ENCODE measurements at regions not wholly inside any gene's neighbourhood (a gene's known extent, or its start where the extent isn't known, plus 50 kb on each side); places are given as distances from the start of the nearest gene placed in this dataset.
"Not testable (repeated sequence)": the region's sequence is repeated elsewhere in the genome, so short reads cannot be mapped to it uniquely, and the experiment has no call there.

DNA sequence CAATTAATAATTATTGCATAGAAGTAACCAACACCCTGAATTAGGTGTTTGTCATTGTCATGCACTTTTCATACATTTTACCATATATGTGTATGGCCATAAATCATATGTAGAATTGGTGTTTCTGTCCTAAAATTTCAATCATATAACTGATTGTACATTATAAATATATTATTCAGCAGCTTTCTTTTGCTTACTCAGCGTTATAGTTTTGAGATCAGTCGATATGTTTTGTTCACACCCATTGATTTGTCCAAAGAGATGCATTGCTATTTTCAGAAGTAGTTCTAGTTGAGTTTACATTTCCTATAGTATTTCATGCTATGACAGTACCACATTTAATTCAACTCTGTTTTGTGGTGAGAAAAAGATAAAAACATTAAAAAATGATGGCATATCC is 50.5 kb upstream of the PARP4 start:
- no peak for DNase-seq

DNA sequence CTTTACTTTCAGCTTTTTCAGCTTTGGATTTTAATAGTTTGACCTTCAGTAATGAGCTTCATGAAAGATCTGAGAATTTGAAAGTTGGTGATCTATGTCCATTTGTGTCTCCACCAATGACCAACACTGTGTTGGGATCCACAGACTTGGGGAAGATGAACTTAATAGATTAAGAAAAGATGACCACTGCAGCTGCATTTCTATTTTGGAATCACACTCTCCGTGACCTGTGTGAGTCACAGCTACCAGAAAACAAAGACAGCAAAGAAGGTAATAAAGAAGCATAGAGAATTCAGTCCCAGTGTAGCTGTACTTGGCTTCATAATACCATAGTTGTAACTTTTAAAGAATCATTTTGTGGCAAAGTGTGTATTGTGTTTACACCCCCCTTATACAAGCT is 51.4 kb upstream of the PARP4 start:
- not testable (repeated sequence) for DNase-seq

DNA sequence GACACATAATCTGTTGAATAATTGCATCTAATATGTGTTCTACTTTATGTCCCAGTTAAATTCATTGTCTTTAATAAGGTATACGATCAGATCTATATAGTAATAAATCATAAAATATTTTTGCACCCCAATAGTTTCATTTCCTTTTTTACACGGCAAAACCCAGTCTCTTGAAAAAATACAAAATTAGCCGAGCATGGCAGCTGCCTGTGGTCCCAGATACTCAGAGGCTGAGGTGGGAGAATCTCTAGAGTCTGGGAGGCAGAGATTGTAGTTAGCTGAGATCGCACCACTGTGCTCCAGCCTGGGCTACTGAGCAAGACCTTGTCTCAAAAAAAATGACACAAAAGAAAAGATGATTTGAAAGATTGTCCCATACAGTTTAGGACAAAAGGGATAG is 52.3 kb upstream of the PARP4 start:
- DNase-seq: no peak

DNA sequence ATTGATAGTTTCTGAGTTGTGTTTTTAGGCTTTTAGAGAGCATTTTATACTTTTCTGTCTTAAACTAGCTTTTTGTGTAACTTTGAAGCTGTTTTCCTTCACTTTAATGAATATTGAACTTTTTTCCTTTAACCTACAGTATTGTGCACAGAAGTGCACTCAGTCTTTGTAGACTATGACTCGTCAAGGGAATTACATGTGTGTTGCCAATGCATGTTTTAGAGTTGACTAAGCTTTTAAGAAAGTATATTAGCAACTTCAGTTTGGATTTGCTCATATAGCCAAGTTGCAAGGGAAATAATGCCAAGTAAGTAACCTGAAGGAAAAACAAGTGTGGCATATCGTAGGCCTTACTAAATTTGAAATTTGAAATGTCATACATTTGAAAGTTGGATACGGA is 55.0 kb upstream of the PARP4 start:
- DNase-seq: not testable (repeated sequence)

DNA sequence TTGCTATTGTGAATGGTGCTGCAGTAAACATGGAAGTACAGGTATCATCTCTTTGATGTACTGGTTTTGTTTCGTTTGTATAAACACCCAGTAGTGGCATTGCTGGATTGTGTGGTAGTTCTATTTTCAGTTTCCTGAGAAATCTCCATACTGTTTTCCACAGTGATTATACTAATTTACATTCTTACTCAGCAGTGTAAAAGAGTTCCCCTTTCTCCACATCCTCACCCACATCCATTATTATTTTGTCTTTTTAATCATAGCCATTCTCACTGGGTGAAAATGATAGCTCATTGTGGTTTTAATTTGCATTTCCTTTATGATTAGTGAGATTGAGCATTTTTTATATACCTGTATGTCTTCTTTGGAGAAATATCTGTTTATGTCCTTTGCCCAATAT is 62.3 kb upstream of the PARP4 start:
- DNase-seq: no peak

DNA sequence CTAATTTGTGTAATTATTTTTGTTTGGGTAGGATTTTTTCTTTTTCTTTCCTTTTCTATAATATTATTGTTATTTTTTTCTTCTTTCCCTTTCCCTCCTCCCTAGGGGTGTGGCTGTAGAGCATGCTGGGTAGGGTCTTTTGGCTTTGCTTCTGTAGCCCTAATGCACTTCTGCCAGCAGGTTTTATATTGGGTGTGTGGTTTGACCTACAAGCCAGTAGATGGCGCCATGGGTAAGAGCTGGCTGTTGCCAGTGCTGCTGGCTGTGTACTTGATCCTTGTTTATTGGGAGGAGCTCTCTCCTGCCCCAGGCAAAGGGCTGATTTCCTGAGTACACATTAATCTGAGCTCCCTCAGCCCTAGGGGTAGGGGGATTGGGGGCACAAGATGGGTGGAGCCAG is 67.7 kb upstream of the PARP4 start:
- not testable (repeated sequence) for DNase-seq

DNA sequence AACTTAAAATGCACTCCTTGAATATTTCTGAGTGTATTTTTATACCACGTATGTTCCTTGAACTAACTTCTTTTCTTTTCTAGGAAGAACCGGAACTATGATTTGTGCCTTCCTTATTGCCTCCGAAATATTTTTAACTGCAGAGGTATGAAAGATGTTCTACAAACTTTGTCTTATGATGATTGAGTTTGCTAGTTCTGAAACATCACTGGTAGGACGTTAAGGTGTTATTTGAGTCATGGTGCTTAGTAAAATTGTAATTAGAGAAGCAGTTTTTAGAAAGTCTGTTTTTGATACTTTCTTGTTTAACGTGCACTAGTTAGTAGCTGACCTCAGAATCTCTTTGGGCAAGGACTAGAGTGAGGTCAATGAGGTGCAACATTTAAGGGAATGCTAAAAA is 69.0 kb upstream of the PARP4 start:
- DNase-seq: not testable (repeated sequence)

DNA sequence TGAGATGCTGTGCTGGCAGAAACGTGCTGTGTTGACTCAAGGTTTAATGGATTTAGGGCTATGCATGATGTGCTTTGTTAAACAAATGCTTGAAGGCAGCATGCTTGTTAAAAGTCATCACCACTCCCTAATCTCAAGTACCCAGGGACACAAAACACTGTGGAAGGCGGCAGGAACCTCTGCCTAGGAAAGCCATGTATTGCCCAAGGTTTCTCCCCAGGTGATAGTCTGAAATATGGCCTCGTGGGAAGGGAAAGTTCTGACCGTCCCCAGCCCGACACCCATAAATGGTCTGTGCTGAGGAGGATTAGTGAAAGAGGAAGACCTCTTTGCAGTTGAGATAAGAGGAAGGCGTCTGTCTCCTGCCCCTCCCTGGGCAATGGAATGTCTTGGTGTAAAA is 79.1 kb upstream of the PARP4 start:
- not testable (repeated sequence) for DNase-seq

DNA sequence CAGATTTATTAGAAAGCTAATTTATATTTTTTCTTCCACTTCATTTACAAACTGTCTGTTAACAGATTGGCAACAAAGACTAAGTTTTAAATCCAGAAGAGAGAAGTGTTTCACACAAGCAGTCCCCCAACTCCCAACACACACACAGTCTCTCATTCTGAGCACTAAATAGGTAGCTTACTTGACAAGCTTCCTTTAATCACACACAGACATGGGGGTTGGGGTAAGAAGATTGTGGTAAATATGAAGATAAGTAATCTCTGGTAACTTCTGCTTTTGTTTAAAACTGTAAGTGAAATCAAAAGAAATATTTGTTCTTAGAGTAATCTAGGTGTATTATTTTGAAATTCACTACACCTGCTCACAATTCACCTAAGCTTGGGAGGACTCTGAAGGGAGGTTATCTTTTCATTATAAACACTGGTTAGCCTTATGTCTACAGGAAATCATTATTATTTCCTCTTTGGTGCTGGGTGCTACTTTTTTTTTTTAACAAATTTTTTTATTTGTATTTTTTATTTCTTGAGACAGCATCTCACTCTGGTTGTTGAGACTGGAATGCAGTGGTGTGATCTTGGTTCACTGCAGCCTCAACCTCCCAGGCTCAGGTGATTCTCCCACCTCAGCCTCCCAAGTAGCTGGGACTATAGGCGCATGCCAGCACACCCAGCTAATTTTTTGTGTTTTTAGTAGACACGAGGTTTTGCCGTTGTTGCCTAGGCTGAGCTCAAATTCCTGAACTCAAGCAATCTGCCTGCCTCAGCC is 82.1 kb upstream of the ATP12A start:
- DNase-seq: not testable (repeated sequence)

DNA sequence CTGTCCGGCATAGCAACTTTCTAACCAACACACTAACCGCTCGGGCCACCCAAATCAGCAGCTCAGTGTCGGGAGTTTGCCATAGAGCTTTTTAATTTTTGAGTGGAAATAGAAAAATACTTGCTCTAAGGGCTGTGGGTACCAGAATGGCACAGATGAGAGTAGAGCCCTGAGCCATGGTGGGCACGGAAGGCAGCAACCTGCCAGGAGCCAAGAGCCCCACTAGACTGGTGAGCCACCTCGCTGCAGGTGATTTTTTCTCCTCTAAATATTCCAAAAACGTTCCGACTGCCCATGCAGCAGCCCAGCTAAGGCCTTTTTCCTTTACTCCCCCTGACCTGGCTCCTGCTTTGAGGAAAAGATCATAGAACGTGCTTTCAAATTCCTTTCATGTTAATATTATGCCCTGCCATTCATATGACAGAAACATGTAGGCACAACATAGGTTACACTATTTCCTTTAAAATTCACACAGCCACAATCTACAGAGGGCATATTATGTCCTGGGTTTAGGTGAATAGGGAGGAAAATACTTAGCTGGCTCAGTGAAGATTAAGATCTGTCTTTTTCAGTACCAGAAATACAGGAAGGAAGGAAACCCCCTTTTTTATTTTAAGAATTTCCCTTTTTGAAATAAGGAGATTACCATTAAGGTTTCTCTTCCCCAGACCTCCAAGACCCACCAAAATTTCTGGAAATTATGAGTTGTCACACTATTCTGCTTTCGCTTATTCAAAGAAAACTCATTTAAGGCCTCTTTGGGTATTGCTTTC is 81.0 kb upstream of the ATP12A start:
- not testable (repeated sequence) for DNase-seq

DNA sequence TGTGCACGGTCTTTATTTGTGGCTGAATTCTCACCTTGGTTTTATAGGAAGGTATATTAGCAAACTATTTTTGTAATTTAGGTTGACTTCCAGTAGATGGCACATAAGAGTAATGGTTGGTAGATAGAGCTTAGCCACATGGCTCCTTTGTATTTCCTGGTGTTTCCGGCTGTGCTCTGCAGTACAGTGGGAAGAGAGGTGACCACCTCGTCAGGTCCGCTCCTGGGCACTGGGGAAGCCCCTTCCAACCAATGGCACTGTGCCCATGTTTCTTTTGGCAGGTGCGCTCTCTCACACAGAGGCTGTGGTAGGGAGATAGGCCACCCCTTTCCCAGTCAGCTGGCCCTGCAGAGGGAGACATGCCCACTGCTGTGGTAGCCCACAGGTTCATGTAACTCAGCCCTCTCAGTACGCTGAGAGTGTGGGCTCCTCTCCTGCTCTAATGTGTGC is 74.3 kb upstream of the ATP12A start:
- no peak for DNase-seq

DNA sequence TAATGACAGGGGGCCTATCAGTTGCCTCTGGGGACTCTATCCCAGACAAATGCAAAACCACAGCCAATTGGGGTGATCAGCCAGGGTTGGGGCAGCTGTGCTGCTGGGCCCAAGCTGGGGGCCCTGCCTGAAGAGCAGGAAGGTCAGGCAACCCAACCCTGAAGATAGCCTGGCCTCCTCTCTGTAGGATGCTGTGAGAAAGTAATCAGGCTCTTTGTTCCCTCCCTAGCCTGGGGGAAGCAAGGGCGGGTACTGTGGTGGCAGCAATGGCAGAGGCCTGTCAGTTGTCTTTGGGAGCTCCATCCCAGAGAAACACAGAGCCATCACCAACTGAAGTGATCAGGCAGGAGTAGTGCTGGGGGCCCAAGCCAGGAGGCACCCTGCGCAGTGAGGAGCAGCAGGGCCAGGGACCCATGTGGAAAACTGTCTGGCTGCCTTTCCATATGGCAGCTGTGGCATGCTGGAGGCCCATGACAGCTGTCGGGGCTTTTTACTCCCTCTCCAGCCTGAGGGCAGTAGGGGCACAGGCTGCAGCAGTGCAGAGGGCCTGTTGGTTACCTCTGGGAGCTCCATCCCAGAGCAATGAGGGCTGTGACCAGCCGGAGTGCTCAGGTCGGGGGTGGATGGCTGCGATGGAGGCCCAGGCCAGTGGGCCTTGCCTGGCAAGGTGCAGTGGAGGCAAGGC is 73.6 kb upstream of the ATP12A start:
- no peak for DNase-seq

DNA sequence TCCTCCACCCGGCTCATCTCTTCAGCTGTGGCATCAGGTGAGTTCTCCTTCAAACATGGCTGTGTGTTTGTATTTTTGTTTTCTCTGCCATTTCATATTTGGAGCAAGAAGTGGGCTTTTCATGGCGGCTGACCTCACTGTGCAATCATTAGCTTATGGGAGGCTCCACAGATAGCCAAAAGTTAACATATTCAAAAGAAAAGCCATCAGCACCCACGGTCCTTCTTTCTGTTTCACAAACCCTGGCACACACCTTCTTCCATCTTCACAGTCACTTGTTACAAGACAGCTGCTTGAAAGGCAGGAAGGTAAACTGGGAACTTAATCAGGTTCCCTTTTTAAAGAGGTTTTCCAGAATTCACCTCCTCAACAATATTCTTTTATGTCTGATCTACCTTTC is 69.3 kb upstream of the ATP12A start:
- DNase-seq: no peak

DNA sequence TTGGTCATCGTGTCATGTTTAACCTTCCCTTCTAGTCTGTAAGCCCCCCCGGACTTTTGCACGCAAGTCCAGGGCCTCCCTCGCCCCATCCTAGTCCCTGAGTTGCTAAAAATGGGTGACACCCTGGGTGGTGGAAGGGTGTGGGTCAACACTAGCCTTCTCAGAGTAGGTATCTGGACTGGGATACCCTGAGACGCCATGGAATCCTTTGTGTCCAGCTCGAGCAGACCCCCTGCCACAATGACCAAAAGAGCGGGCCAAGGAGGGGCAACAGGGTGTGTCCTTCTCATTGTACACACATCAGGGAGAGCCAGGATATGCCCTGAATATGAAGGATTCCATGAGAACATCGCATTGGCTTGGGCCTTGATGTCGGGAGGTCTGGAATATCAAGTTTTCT is 67.5 kb upstream of the ATP12A start:
- DNase-seq: no peak

DNA sequence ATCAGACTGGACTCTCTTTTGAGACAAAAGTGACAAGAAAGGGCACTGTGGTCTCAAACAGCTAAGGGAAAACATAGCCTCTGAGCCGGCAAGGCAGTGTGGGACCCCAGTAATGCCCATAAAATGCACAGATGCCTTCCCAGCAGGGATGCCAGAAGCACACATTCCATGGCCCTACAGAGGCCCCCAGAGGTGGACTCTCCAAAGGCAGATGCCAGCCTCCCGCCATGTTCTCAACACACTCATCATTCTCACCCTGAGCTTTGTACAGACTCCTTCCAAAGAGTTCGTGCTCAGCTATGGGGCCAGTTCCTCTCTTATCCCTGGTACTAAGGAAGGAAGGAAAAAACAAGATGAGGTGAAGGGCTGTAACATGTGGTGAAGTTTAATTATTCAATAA is 67.1 kb upstream of the ATP12A start:
- no peak for DNase-seq

DNA sequence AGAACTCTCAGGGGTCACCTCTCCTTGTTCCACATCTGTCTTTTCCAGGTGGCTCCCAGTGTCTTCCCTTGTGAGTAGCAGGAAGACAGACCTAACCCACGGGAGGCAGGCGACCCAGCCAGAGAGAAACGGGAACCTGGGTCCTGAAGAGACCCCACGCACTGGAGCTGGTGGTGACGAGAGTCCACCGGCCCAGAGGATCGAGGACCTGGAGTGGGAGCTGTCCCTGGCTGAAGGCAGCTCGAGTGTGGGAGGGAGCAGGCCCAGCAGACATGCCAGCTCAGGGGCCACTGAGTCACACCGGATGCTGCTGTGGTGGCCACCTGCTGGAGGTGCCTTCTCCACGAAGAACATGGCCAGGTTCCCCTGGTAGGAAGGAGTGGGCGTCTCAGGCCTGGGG is 66.5 kb upstream of the ATP12A start:
- DNase-seq: no peak

DNA sequence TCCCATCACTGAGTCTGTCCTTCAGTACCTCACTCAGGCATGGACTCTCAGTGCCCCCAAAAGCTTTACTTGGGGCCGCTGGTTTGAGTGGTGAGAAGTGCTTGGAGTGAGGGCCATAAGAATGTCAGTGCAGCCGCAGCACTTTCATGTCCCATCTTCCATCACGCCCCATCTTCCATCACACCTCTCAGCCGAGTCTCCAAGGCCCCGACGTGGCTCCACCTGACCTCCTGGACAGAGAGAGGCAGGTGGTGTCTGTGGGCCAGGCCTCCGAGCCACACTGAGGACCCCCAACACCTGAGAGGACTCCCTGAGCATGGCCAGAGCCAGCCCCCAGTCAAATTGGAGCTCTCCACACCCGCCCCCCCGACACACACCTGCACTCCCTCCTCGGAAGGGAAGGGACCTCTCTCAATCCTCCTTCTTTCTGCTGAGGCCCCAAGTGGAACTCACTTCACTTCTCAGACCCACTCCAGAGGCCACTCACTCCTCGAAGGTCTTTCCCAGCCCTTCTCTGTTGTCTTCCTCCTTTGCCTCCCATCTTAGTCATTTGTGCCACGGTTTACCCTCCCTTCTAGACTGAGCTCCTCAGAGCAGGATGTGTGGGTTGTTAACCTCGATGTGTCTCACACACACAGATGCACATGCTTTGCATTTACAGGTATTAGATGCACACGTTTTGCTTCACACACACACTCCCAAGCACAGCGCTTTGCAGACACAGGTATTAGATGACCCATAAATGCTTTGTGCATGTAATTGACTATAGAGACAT is 65.7 kb upstream of the ATP12A start:
- no peak for DNase-seq

DNA sequence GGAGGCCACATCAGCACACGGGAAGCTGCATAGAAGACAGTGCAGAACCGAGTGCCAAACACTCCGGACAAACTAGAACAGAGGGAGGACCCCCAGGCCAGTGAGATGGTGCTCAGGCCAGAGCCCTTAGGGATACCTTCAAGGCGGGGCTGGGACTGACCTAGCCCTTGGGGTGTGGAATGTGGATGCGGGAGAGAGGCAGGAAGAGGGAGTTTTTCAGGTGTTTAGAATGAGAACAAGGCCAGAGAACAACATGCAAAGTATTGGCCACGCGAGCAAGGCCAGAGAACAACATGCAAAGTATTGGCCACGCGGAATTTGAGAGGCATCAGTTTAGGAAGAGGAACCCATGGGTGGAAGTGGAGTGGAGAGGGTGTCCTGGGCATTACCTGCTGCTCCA is 65.1 kb upstream of the ATP12A start:
- DNase-seq: no peak

DNA sequence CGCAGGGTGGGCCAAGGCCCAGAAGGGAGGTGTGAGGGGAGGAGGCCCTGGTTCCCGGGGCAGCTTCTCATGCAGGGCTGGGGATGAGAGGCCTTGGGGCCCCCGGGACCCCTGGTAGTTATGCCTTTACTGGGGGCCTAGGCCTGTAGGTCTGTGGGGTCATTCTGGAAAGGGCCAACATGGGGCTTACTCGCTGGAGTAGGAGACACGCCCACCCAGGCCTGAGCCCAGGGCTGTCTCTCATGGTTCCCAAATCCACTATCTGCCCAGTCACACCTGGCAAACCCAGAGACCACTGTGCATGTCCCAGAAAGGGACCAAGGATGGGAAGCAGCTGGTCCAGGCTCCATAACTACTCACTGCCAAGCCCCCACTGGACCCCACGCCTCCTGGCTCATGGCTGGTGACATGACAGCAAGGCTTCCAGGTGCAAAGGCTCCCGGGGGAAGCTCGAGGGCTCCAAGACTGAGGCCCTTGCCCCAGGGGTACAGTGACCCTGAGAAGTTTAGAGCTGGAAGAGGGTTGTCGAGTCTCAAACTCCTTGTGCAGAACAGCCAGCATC is 64.2 kb upstream of the ATP12A start:
- no peak for DNase-seq

DNA sequence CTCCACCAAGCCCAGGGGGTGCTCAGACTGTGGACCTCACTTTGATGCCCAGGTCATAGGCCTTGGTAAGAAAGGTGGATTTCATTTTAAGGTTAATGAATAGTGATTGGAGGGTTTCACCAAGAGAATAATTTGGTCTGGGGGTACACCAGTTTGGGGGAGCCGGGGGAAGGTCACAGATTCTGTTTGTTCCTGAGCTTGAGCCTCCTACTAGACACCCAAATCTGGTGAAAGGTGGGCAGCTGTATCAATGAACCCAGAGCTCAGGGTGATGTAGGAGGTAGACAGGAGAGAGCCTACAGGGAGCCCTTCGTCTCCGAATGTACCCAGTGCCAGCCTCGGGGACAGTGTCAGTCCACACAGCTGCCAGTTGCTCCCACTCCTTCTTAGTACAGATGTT is 63.7 kb upstream of the ATP12A start:
- DNase-seq: no peak

DNA sequence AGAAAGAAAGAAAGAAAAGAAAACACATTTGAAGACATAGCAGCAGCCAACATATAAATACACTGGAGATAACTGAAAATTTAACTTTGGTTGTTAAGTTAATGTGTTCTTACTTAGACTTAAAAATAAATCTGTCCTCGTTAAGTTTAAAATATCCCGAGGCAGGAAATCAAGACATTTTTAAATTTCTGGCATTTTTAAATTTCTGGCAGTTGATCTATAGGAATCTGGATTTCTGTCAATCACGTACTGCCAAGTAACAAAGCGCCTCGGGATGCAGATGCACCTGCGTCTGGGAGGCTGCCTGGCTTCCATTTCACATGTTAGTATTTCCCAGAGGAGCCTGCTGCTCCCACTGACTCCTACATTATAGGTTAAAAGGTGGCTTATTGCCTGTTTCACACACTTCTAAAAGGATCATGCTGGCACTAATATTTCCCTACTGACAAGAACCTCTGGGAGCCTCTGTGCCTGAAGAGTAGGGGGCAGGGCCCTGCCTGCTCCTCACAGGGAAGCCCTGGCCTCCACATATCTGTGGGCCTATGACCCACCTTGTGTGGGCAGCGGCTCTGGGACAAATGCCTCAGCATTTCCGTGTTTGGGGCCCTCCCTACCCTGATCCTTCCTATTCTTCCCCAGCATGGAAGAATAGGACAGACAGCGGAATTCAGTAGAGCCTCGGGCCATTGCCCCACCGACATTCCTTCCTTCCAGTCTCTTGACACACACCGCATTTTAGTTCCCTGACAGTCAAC is 62.8 kb upstream of the ATP12A start:
- DNase-seq: no peak
